PC-9 (cell line): ENCODE measurements at regions not wholly inside any gene's neighbourhood (a gene's known extent, or its start where the extent isn't known, plus 50 kb on each side); places are given as distances from the start of the nearest gene placed in this dataset.

Source experiments
- BruUV-seq: library from RNA; stranded (reverse); fragments of 400-500 nt; replicated peaks from 2 replicates; lab custom pipeline; 2021; lab: Mats Ljungman, UMichigan
- CTCF ChIA-PET: fragments of 300-600 bp; sonication (Branson Sonifier 250); formaldehyde crosslinking; loops from one replicate; lab custom pipeline; 2022; ENCODE audit warnings: antibody characterized with exemption; lab: Charles Lee
- POLR2A ChIA-PET: fragments of 300-600 bp; sonication (Branson Sonifier 250); formaldehyde crosslinking; loops from one replicate; lab custom pipeline; 2022; ENCODE audit warnings: antibody characterized with exemption; ENCODE audit not compliant: unreplicated experiment; lab: Charles Lee
- DNase-seq, 2 experiments: peaks; one replicate each; pipeline versions ENCODE4 v3.0.0 to v3.0.0-alpha.2; 2015 to 2022; ENCODE audit warnings: mixed read lengths in 1 of 2
- H2AFZ ChIP-seq: fragments of 200-600 bp; sonication (generic); 2 replicates; pipeline ENCODE4 v1.8.1; 2017; ENCODE audit warnings: antibody characterized with exemption
- H3F3A ChIP-seq: fragments of 200-600 bp; sonication (generic); 2 replicates; pipeline ENCODE4 v1.8.1; 2017; ENCODE audit warnings: antibody characterized with exemption, mild to moderate bottlenecking, low read depth; ENCODE audit not compliant: insufficient read depth
- H3K27ac ChIP-seq: fragments of 200-600 bp; sonication (generic); 2 replicates; pipeline ENCODE4 v1.6.1; 2016; ENCODE audit warnings: mixed run types
- H3K27me3 ChIP-seq: fragments of 200-600 bp; sonication (generic); 2 replicates; pipeline ENCODE4 v1.6.1; 2016; ENCODE audit warnings: low read depth, mixed run types; ENCODE audit not compliant: insufficient read depth
- H3K36me3 ChIP-seq: fragments of 200-600 bp; sonication (generic); 2 replicates; pipeline ENCODE4 v1.6.1; 2016; ENCODE audit warnings: low read depth, mixed run types
- H3K4me1 ChIP-seq: fragments of 200-600 bp; sonication (generic); replicated peaks from 2 replicates; pipeline ENCODE4 v1.6.1; 2016; ENCODE audit warnings: mixed run types; ENCODE audit not compliant: insufficient read depth
- H3K4me2 ChIP-seq: fragments of 200-600 bp; sonication (generic); 2 replicates; pipeline ENCODE4 v1.6.1; 2017; ENCODE audit warnings: mixed run types
- H3K4me3 ChIP-seq: fragments of 200-600 bp; sonication (generic); 2 replicates; pipeline ENCODE4 v1.6.1; 2016; ENCODE audit warnings: mixed run types
- H3K79me2 ChIP-seq: fragments of 200-600 bp; sonication (generic); 2 replicates; pipeline ENCODE4 v1.6.1; 2017; ENCODE audit warnings: low read depth, mixed run types
- H3K9me2 ChIP-seq: fragments of 200-600 bp; sonication (generic); 2 replicates; pipeline ENCODE4 v1.8.1; 2017; ENCODE audit warnings: mild to moderate bottlenecking; ENCODE audit not compliant: insufficient read depth
- H3K9me3 ChIP-seq: fragments of 200-600 bp; sonication (generic); 2 replicates; pipeline ENCODE4 v1.8.1; 2016; ENCODE audit warnings: low read depth; ENCODE audit not compliant: insufficient read depth
- H4K20me1 ChIP-seq: fragments of 200-600 bp; sonication (generic); 2 replicates; pipeline ENCODE4 v1.8.1; 2017; ENCODE audit not compliant: insufficient read depth
- EZH2 ChIP-seq: fragments of 200-600 bp; sonication (generic); IDR thresholded peaks from 2 replicates; pipeline ENCODE4 v1.8.0; 2017; ENCODE audit warnings: antibody characterized with exemption, low read depth
- intact Hi-C: fragments of 100-400 bp; cut with micrococcal nuclease; formaldehyde crosslinking; loops from one replicate; pipeline ENCODE4 v1.10.0; 2022; ENCODE audit not compliant: unreplicated experiment
- TF ChIP-seq, protein P1 (sequence below): fragments of 200-600 bp; sonication (generic); conservative IDR thresholded peaks from 2 replicates; pipeline ENCODE4 v1.6.1; 2017; ENCODE audit warnings: mixed run types, antibody characterized with exemption, mild to moderate bottlenecking, moderate library complexity

- H3K79me2 ChIP-seq, result no peaks in the 10 kb centered on the region
- no peak for DNase-seq
- H3K9me3 ChIP-seq, result no peaks in the 10 kb centered on the region
- CTCF ChIA-PET, result interaction anchor here (0.6 kb wide), 1 partner anchor 19 kb away, joined by 3 read pairs; no protein-coding TSS in a partner anchor
- BruUV-seq, result no TSS peak
- TF ChIP-seq, protein P1, sequence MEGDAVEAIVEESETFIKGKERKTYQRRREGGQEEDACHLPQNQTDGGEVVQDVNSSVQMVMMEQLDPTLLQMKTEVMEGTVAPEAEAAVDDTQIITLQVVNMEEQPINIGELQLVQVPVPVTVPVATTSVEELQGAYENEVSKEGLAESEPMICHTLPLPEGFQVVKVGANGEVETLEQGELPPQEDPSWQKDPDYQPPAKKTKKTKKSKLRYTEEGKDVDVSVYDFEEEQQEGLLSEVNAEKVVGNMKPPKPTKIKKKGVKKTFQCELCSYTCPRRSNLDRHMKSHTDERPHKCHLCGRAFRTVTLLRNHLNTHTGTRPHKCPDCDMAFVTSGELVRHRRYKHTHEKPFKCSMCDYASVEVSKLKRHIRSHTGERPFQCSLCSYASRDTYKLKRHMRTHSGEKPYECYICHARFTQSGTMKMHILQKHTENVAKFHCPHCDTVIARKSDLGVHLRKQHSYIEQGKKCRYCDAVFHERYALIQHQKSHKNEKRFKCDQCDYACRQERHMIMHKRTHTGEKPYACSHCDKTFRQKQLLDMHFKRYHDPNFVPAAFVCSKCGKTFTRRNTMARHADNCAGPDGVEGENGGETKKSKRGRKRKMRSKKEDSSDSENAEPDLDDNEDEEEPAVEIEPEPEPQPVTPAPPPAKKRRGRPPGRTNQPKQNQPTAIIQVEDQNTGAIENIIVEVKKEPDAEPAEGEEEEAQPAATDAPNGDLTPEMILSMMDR, result no peak
- TF ChIP-seq EZH2, result no peak
- no peak overlapping the region for H3K27ac ChIP-seq
- H3F3A ChIP-seq, result no peaks in the 10 kb centered on the region
- no peaks in the 10 kb centered on the region for H3K27me3 ChIP-seq
- no peak overlapping the region for H2AFZ ChIP-seq
- peaks cover 7% of the 10 kb centered on the region; the same call in 1 of the 2 replicates for H3K4me1 ChIP-seq
- H3K4me3 ChIP-seq, result no peak overlapping the region
- no peak overlapping the region for H3K4me2 ChIP-seq
- H3K36me3 ChIP-seq, result no peaks in the 10 kb centered on the region
- H3K9me2 ChIP-seq, result no peaks in the 10 kb centered on the region
- intact Hi-C loops, result loop anchor here (5.0 kb wide), 1 partner anchor 56 kb away; no protein-coding TSS in a partner anchor
- H4K20me1 ChIP-seq, result no peaks in the 10 kb centered on the region
- POLR2A ChIA-PET, result interaction anchor here (0.7 kb wide), 1 partner anchor 40 kb away, joined by 3 read pairs; no protein-coding TSS in a partner anchor
These were observed 219.8 kb downstream of the ACTL7B start for GRCh38 chr9:108636013-108636412.

- no TSS peak for BruUV-seq
- Histone ChIP-seq H3K27me3 (no peaks in the 10 kb centered on the region), H3K9me3 (no peaks in the 10 kb centered on the region), H3K36me3 (no peaks in the 10 kb centered on the region), H3K9me2 (no peaks in the 10 kb centered on the region), H3K4me1 (peaks cover 7% of the 10 kb centered on the region; the same call in 1 of the 2 replicates), H3F3A (no peaks in the 10 kb centered on the region), H2AFZ (no peak overlapping the region), H4K20me1 (no peaks in the 10 kb centered on the region), H3K4me3 (no peak overlapping the region), H3K4me2 (no peak overlapping the region), H3K27ac (peak overlapping the region; percentile 14; the same call in 1 of the 2 replicates), H3K79me2 (no peaks in the 10 kb centered on the region)
- TF ChIP-seq, protein P1, result no peak
- TF ChIP-seq EZH2, result no peak
- POLR2A ChIA-PET, result no interaction called here
- CTCF ChIA-PET, result no interaction called here
- peak; percentile 44 to 60 for DNase-seq
- intact Hi-C loops, result loop anchor here (2.0 to 5.0 kb wide), 3 partner anchors 54 to 127 kb away; no protein-coding TSS in a partner anchor
These were observed 220.9 kb downstream of the ACTL7B start for GRCh38 chr9:108634672-108635462.

DNA sequence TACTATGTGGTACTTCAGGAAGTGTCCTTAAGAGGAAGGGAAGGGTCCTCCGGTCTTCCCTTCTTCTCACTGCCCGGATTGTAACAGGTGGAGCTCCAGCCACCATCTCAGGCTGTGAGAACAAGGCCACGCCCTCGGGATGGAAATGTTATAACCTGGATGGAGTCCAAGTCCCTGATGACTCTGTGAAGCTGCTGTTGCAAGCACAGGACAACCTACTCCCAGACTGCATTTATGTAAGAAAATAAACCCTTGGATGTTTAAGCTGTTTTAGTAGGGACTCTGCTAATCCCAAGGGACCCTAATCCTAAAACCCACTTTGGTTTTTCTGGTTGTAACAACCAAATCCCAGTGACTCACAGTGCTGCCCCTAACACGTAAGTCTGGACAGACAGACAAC is 221.6 kb downstream of the ACTL7B start:
- Histone ChIP-seq H3K36me3 (no peaks in the 10 kb centered on the region), H3K4me2 (no peak overlapping the region), H3K27ac (peak overlapping the region; percentile 14; the same call in 1 of the 2 replicates), H3F3A (no peaks in the 10 kb centered on the region), H2AFZ (no peak overlapping the region), H4K20me1 (no peaks in the 10 kb centered on the region), H3K9me3 (no peaks in the 10 kb centered on the region), H3K79me2 (no peaks in the 10 kb centered on the region), H3K9me2 (no peaks in the 10 kb centered on the region), H3K4me3 (no peak overlapping the region), H3K4me1 (peaks cover 7% of the 10 kb centered on the region; the same call in 1 of the 2 replicates), H3K27me3 (no peaks in the 10 kb centered on the region)
- TSS peak; percentile 85 for BruUV-seq
- intact Hi-C loops, result loop anchor here (2.0 to 5.0 kb wide), 2 partner anchors 53 to 128 kb away; no protein-coding TSS in a partner anchor
- ChIA-PET CTCF (no interaction called here), POLR2A (no interaction called here)
- DNase-seq, result peak; percentile 48 to 65
- TF ChIP-seq, protein P1, result no peak
- TF ChIP-seq EZH2, result no peak
